GM18909 (cell line): ENCODE measurements at regions not wholly inside any gene's neighbourhood (a gene's known extent, or its start where the extent isn't known, plus 50 kb on each side); places are given as distances from the start of the nearest gene placed in this dataset.

Experiments
- ATAC-seq: cut with Tn5 transposase; IDR thresholded peaks from one replicate; pipeline ENCODE4 v1.9.1; 2021; ENCODE audit warnings: mild to moderate bottlenecking; ENCODE audit not compliant: unreplicated experiment, poor library complexity

- no peak for ATAC-seq
Observed at GRCh38 chr12:115260762-115261675, 577.0 kb upstream of the TBX3 start.

- no peak for ATAC-seq
Observed at GRCh38 chr12:115259968-115260747, 576.2 kb upstream of the TBX3 start.

DNA sequence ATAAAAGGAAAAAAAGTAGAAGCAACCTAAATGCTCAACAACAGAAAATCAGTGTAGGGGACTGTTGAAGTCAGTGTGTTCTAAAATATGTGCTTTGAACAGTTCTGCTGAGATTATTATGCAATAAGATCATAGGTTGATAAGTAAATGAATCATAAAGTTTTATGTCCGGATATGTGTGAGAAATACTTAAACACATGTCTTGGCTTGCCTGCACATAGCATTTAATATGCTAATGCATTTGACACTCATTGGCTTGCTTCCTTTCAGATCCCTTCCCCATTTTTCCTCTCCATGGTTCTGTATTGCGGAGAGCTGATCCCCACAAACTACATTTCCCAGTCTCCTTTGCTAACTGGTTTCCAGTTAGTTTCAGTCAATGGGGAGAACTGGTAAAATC, 573.8 kb upstream of the TBX3 start:
- no peak for ATAC-seq

DNA sequence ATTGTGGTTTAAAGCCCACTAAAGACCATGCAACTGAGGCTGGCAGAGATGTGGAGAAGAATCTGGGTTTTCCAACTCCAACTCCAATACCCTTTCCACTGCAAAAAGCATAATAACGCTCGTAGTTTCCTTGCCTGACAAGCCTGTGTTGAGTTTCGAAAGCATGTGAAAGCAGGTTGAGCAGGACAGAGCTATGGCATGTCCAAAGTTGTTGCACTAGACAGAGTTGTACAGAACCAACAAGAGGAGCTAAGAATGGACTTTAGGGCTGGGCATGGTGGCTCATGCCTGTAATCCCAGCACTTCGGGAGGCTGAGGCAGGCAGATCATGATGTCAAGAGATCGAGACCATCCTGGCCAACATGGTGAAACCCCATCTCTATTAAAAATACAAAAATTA, 572.0 kb upstream of the TBX3 start:
- ATAC-seq: no peak

GRCh38 chr12:115255257-115255656, 571.3 kb upstream of the TBX3 start:
- no peak for ATAC-seq

DNA sequence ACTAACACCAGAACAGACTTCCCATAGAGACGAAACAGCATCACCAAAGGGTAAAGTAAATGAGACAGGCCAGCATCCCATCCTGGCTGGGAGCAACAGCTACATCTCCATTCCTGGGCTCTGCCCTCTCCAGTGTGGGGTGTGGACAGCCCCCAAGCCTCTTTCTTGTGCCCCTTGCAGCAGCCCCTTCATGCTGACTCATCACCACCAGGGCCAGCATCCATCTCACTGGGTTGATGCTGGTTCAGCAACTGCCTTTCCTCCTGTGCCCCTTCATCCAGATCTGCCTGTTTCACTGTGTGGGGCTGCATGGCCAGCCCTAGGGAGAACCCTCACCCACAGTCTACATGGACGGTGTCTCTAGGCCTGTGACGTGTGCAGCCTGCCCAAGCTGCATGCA, 569.1 kb upstream of the TBX3 start:
- no peak for ATAC-seq

GRCh38 chr12:115251727-115252126, 567.8 kb upstream of the TBX3 start:
- ATAC-seq: no peak

- no peak for ATAC-seq
Observed at GRCh38 chr12:115249671-115250278, 565.8 kb upstream of the TBX3 start.

GRCh38 chr12:115245020-115245419, 561.0 kb upstream of the TBX3 start:
- no peak for ATAC-seq

GRCh38 chr12:115243933-115244628, 560.1 kb upstream of the TBX3 start:
- ATAC-seq: no peak

DNA sequence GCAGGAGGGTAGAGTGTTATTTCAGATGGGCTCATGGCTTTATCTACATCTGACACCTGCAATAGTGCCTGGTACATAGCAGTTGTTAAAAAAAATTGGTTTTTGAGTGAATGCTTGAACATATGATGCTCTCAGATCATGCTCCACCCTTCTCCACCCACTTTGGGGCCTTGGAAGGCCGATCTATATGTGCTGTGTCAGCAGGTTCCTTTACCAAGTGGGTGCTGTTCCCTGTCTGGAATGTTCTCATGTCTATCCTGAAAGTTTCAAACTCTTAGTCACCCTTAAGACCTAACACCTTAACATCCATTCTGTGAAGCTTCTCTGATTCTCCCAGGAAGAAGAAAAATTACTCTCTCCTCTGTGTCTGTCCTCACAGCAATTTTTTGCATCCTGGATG, 556.3 kb upstream of the TBX3 start:
- no peak for ATAC-seq

GRCh38 chr12:115235880-115236279, 551.9 kb upstream of the TBX3 start:
- ATAC-seq: no peak

DNA sequence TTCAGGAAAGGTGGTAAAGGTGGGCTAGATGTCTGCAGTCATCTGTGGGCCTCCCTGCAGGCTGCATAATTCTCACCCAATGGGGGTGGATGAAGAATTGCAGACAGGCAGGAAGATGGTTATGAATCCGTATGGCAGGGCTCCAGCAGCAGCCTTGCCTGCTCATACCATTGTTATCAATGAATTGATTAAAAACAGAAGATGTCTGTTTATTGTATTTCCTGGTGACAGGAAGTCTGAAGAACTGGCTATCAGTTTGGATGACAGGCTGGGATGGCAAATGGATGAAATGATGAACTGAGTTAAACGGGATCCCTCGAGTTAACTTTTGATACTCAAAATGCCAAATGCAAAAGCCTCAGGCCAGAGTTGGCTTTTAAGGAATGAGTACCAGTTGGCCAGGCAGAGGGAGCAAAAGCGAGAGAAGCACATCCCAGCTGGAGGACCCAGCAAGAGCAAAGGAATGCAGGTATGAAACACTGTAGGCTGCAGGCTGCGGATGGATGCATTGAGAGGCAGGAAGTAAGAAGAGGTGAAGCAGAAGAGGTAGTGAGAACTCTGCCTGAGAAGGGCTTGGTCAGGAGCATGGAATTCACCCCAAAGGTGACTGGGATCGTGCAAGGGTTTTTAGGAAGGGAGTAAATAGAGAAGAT, 550.0 kb upstream of the TBX3 start:
- no peak for ATAC-seq

DNA sequence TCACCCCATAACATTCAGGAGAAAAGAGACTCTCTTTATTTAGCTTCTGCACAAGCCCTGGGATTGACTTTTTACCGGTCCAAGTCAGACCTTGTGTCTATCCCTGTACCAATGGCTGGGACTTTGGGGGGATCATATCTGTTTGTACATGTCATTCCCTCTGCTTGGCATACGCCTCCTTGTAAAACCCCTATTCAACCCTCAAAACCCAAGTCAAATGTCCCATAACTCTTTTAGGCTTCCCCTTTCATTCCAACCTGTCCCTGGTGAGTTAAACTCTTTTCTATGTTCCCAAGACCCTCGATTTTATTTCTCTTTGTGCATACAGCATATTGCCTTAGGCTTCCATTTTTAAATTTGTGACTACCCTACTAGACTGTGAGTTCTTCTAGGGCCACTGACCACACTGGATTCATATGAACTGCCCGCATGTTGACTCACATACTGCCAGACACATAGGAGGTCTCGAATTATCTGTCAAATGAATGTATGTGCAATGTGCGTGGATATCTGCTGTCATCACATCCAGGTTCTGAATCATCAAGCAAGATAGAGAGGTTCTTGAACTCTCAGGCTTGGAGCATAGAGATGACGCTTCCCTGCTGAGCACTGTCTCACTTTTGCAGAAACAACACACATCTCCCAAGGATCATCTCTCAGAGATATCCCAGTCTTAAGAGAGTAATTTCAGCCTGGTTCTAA, 548.6 kb upstream of the TBX3 start:
- no peak for ATAC-seq

GRCh38 chr12:115230606-115231005, 546.6 kb upstream of the TBX3 start:
- ATAC-seq: no peak

GRCh38 chr12:115229517-115229916, 545.5 kb upstream of the TBX3 start:
- no peak for ATAC-seq

DNA sequence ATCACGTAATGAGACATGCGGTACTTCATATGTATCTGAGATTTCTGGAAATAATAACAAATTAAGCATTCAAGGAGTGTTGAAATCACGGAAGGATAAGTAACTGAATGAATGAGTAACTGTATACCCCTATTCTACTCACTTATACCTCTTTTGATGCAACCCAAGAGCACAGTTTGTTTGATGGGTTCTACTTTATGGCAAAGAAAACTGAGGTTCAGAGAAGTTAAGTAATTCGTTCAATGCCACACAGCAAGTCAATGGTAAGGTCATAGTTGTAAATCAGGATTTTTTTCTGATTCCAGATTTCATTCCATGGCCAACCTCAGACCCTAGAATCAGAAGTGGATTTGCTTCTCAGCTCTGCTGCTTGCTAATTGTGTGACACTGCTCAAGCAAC, 544.5 kb upstream of the TBX3 start:
- no peak for ATAC-seq

- ATAC-seq: no peak
Observed at GRCh38 chr12:115227137-115227615, 543.2 kb upstream of the TBX3 start.

- no peak for ATAC-seq
Observed at GRCh38 chr12:115225845-115226244, 541.9 kb upstream of the TBX3 start.
